ENCODE measurements at regions not wholly inside any gene's neighbourhood (a gene's known extent, or its start where the extent isn't known, plus 50 kb on each side); places are given as distances from the start of the nearest gene placed in this dataset.

GRCh38 chr6:153616506-153616905 lies 422.5 kb upstream of the OPRM1 start:
- TF ChIP-seq POLR2AphosphoS5 (IDR thresholded peaks at IDR 0.05; ENCODE audit: low read depth, low read length) (no peak), FOXP2 (optimal IDR thresholded peaks at IDR 0.05; ENCODE audit: borderline replicate concordance, extremely low read depth, extremely low read length, insufficient read depth) (no peak), SIN3A (IDR thresholded peaks at IDR 0.05; ENCODE audit: borderline replicate concordance, insufficient read depth, low read length) (no peak), REST (IDR thresholded peaks at IDR 0.05; ENCODE audit: insufficient read depth in 1 of 2, low read depth in 2 of 2, low read length in 2 of 2) (no peak), TAF1 (IDR thresholded peaks at IDR 0.05; ENCODE audit: borderline replicate concordance, insufficient read depth, low read length) (no peak)

- no peak for TF ChIP-seq POLR2AphosphoS5 (IDR thresholded peaks at IDR 0.05; ENCODE audit: low read depth, low read length)
- no peak for TF ChIP-seq FOXP2 (optimal IDR thresholded peaks at IDR 0.05; ENCODE audit: borderline replicate concordance, extremely low read depth, extremely low read length, insufficient read depth)
- TF ChIP-seq SIN3A (IDR thresholded peaks at IDR 0.05; ENCODE audit: borderline replicate concordance, insufficient read depth, low read length) = no peak
- TF ChIP-seq TAF1 (IDR thresholded peaks at IDR 0.05; ENCODE audit: borderline replicate concordance, insufficient read depth, low read length) = no peak
- no peak for TF ChIP-seq REST (IDR thresholded peaks at IDR 0.05; ENCODE audit: insufficient read depth in 1 of 2, low read depth in 2 of 2, low read length in 2 of 2)
Observed at GRCh38 chr6:153613719-153614455, 425.2 kb upstream of the OPRM1 start.

- no peak for TF ChIP-seq REST (IDR thresholded peaks at IDR 0.05; ENCODE audit: insufficient read depth in 1 of 2, low read depth in 2 of 2, low read length in 2 of 2)
- no peak for TF ChIP-seq TAF1 (IDR thresholded peaks at IDR 0.05; ENCODE audit: borderline replicate concordance, insufficient read depth, low read length)
- TF ChIP-seq FOXP2 (optimal IDR thresholded peaks at IDR 0.05; ENCODE audit: borderline replicate concordance, extremely low read depth, extremely low read length, insufficient read depth) = no peak
- no peak for TF ChIP-seq SIN3A (IDR thresholded peaks at IDR 0.05; ENCODE audit: borderline replicate concordance, insufficient read depth, low read length)
- TF ChIP-seq POLR2AphosphoS5 (IDR thresholded peaks at IDR 0.05; ENCODE audit: low read depth, low read length) = no peak
Observed at GRCh38 chr6:153602401-153602800, 436.6 kb upstream of the OPRM1 start.

- TF ChIP-seq TAF1 (IDR thresholded peaks at IDR 0.05; ENCODE audit: borderline replicate concordance, insufficient read depth, low read length) (no peak), POLR2AphosphoS5 (IDR thresholded peaks at IDR 0.05; ENCODE audit: low read depth, low read length) (no peak), SIN3A (IDR thresholded peaks at IDR 0.05; ENCODE audit: borderline replicate concordance, insufficient read depth, low read length) (no peak), REST (IDR thresholded peaks at IDR 0.05; ENCODE audit: insufficient read depth in 1 of 2, low read depth in 2 of 2, low read length in 2 of 2) (no peak), FOXP2 (optimal IDR thresholded peaks at IDR 0.05; ENCODE audit: borderline replicate concordance, extremely low read depth, extremely low read length, insufficient read depth) (no peak)
Observed at GRCh38 chr6:153599901-153600300, 439.1 kb upstream of the OPRM1 start.

Data from PFSK-1 (cell line).